Coronary artery (tissue), 2 donors: ENCODE measurements at regions not wholly inside any gene's neighbourhood (a gene's known extent, or its start where the extent isn't known, plus 50 kb on each side); places are given as distances from the start of the nearest gene placed in this dataset.

ENCODE experiments used
- DNase-seq: peaks from one replicate; pipeline ENCODE4 v3.0.0-alpha.2; 2017; ENCODE audit warnings: low spot score
- H3K27ac ChIP-seq, 2 donors: fragments of 200-600 bp; sonication (generic); one replicate each; pipeline ENCODE4 v1.5.1; 2016 to 2019
- H3K4me3 ChIP-seq: fragments of 200-600 bp; sonication (generic); 2 replicates; pipeline ENCODE4 v1.5.1; 2016; ENCODE audit warnings: mild to moderate bottlenecking, moderate library complexity
- TF ChIP-seq, protein P1 (sequence below): fragments of 200-600 bp; sonication (generic); IDR thresholded peaks from one replicate; pipeline ENCODE4 v1.5.1; 2019; ENCODE audit warnings: antibody characterized with exemption

DNA sequence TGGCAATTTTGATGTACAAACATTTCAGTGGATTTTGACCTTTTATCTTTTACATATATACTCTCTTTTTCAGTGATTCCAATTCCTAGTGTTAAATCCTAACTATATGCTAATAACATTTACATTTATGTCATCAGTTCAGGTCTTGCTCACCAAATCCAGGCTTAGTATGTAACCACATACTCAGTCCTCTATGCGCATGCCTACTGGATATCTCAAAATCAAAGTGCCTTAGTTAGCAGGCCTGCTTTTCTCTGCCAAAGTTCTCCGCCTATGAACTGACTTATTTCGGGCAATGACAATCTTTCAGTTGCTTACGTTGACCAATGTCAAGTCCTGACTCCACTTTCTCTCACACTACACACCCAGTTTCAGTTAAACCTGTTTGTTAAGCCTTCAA lies 478.5 kb upstream of the SLITRK1 start:
- DNase-seq: no peak
- H3K27ac ChIP-seq: no peak overlapping the region
- no peak overlapping the region for H3K4me3 ChIP-seq
- TF ChIP-seq, protein P1, sequence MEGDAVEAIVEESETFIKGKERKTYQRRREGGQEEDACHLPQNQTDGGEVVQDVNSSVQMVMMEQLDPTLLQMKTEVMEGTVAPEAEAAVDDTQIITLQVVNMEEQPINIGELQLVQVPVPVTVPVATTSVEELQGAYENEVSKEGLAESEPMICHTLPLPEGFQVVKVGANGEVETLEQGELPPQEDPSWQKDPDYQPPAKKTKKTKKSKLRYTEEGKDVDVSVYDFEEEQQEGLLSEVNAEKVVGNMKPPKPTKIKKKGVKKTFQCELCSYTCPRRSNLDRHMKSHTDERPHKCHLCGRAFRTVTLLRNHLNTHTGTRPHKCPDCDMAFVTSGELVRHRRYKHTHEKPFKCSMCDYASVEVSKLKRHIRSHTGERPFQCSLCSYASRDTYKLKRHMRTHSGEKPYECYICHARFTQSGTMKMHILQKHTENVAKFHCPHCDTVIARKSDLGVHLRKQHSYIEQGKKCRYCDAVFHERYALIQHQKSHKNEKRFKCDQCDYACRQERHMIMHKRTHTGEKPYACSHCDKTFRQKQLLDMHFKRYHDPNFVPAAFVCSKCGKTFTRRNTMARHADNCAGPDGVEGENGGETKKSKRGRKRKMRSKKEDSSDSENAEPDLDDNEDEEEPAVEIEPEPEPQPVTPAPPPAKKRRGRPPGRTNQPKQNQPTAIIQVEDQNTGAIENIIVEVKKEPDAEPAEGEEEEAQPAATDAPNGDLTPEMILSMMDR: no peak

DNA sequence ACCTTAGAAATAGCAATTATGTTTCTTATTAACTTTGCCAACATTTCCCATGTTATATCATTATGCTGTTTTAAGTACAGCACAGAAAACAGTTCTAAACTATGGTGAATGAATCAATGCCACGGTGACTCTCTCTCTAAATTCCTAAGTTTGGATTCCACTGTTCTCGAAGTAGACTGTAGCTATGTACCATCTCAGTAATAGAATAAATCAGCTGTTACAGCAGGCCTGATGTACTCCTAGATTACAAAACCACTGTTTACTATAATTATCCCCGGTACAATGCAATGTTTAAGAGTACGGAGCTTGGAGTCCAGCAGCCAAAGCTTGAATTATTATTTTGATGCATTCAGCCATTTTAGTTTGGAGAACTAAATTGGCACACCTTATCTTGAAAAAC lies 476.3 kb upstream of the SLITRK1 start:
- TF ChIP-seq, protein P1: no peak
- no peak for DNase-seq
- no peak overlapping the region for H3K27ac ChIP-seq

DNA sequence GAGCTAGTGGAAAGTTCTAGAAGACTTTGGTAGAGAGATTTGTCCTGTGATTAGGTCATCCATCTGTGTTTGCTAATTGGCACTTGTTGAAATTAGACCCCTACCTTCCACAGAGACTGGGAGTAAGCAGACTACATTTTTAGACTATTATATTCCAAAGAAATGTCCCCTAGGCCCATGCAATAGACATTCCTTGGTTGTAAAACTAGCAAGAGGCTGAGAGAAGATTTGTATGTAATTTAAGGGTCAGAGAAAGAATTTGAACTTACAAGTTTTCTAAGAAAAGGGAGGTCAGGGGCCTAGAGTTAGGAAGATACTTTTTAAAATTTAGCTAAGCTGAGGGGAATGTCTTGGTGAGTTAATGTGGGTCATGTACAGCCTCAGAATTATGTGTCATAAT lies 470.7 kb upstream of the SLITRK1 start:
- TF ChIP-seq, protein P1: no peak
- Histone ChIP-seq H3K27ac (no peak overlapping the region), H3K4me3 (no peak overlapping the region)
- no peak for DNase-seq

More for the DNA sequence above, 476.3 kb upstream of the SLITRK1 start:
- H3K4me3 ChIP-seq: no peak overlapping the region

DNA sequence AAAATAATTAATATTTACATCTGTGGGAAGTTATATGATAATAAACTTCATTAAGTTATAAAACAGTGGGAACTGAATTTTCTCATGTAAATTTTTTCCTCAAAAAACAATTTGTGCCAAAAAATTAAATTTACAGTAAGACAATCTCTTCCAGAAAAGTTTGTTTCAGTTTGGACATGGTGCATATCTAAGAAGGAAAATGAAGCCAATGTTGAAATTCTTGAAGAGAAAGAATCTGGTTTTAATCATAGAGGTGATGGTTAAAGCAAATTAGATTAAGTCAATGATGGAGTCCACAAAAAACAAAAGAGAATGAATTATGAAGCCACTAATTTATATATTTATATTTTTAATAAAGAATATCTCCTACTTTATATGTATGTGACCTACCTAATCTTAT lies 457.2 kb upstream of the SLITRK1 start:
- no peak overlapping the region for H3K27ac ChIP-seq
- DNase-seq: no peak
- H3K4me3 ChIP-seq: no peak overlapping the region
- TF ChIP-seq, protein P1: no peak

- DNase-seq: no peak
- H3K27ac ChIP-seq: no peak overlapping the region
- TF ChIP-seq, protein P1: no peak
- no peak overlapping the region for H3K4me3 ChIP-seq
These were observed 450.1 kb upstream of the SLITRK1 start for GRCh38 chr13:84332346-84332745.

DNA sequence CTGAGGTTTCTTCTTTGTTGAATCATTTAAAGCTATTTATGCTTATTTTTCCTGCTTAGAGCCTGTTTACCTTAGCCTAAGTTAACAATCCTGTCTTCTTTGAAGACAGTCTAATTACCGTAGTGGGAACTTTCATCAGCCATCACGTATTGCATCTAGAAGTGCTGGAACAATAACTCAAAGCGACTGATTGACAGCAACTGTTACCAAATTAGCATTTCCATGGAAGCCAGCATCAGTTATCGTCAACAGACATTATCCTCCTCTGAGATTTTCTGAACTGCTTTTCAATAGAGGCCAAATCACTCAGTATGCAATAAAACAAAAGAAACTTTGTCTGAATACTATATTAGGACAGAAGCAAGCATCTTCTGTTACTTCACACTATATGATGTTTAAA lies 433.3 kb upstream of the SLITRK1 start:
- DNase-seq: no peak
- TF ChIP-seq, protein P1: no peak
- Histone ChIP-seq H3K27ac (no peak overlapping the region), H3K4me3 (no peak overlapping the region)

GRCh38 chr13:84303035-84303434 lies 420.8 kb upstream of the SLITRK1 start:
- Histone ChIP-seq H3K4me3 (no peak overlapping the region), H3K27ac (no peak overlapping the region)
- DNase-seq: no peak
- TF ChIP-seq, protein P1: no peak
